ENCODE measurements at regions not wholly inside any gene's neighbourhood (a gene's known extent, or its start where the extent isn't known, plus 50 kb on each side); places are given as distances from the start of the nearest gene placed in this dataset.
"Not testable (repeated sequence)": the region's sequence is repeated elsewhere in the genome, so short reads cannot be mapped to it uniquely, and the experiment has no call there.

GRCh38 chr20:24418731-24419130, 50.7 kb upstream of the SYNDIG1 start:
- no peak for DNase-seq (ENCODE audit: low spot score)
- TF ChIP-seq CTCF (IDR thresholded peaks at IDR 0.05; ENCODE audit: borderline replicate concordance, control extremely low read depth, extremely low read depth, insufficient read depth, missing control alignments): no peak
- in situ Hi-C loops (cut with MboI; ENCODE audit: low sequenced_read_pairs, unreplicated experiment): no loop called here

GRCh38 chr20:24417485-24417884, 51.9 kb upstream of the SYNDIG1 start:
- no peak for TF ChIP-seq CTCF (IDR thresholded peaks at IDR 0.05; ENCODE audit: borderline replicate concordance, control extremely low read depth, extremely low read depth, insufficient read depth, missing control alignments)
- no peak for DNase-seq (ENCODE audit: low spot score)
- in situ Hi-C loops (cut with MboI; ENCODE audit: low sequenced_read_pairs, unreplicated experiment): no loop called here

GRCh38 chr20:24415444-24415843, 54.0 kb upstream of the SYNDIG1 start:
- DNase-seq (ENCODE audit: low spot score); in situ Hi-C loops (cut with MboI; ENCODE audit: low sequenced_read_pairs, unreplicated experiment): not testable (repeated sequence)

- in situ Hi-C loops (cut with MboI; ENCODE audit: low sequenced_read_pairs, unreplicated experiment): no loop called here
- TF ChIP-seq CTCF (IDR thresholded peaks at IDR 0.05; ENCODE audit: borderline replicate concordance, control extremely low read depth, extremely low read depth, insufficient read depth, missing control alignments): no peak
- DNase-seq (ENCODE audit: low spot score): no peak
These were observed 57.6 kb upstream of the SYNDIG1 start for GRCh38 chr20:24411834-24412216.

GRCh38 chr20:24411003-24411833, 58.2 kb upstream of the SYNDIG1 start:
- in situ Hi-C loops (cut with MboI; ENCODE audit: low sequenced_read_pairs, unreplicated experiment): no loop called here
- TF ChIP-seq CTCF (IDR thresholded peaks at IDR 0.05; ENCODE audit: borderline replicate concordance, control extremely low read depth, extremely low read depth, insufficient read depth, missing control alignments): no peak

GRCh38 chr20:24407151-24407550, 62.3 kb upstream of the SYNDIG1 start:
- no peak for DNase-seq (ENCODE audit: low spot score)
- no peak for TF ChIP-seq CTCF (IDR thresholded peaks at IDR 0.05; ENCODE audit: borderline replicate concordance, control extremely low read depth, extremely low read depth, insufficient read depth, missing control alignments)
- in situ Hi-C loops (cut with MboI; ENCODE audit: low sequenced_read_pairs, unreplicated experiment): no loop called here

More at GRCh38 chr20:24411003-24411833, 58.2 kb upstream of the SYNDIG1 start:
- DNase-seq (ENCODE audit: low spot score): no peak

- TF ChIP-seq CTCF (IDR thresholded peaks at IDR 0.05; ENCODE audit: borderline replicate concordance, control extremely low read depth, extremely low read depth, insufficient read depth, missing control alignments): no peak
- in situ Hi-C loops (cut with MboI; ENCODE audit: low sequenced_read_pairs, unreplicated experiment): no loop called here
- DNase-seq (ENCODE audit: low spot score): no peak
These were observed 62.7 kb upstream of the SYNDIG1 start for GRCh38 chr20:24406750-24407149.

Measured in GM13976 (cell line).